Pulmonary artery endothelial cell (primary cell): ENCODE measurements at regions not wholly inside any gene's neighbourhood (a gene's known extent, or its start where the extent isn't known, plus 50 kb on each side); places are given as distances from the start of the nearest gene placed in this dataset.
"Not testable (repeated sequence)": the region's sequence is repeated elsewhere in the genome, so short reads cannot be mapped to it uniquely, and the experiment has no call there.

Experiments
- DNase-seq: peaks from one replicate; pipeline ENCODE4 v3.0.0-alpha.2; 2011; ENCODE audit warnings: low read depth, low spot score

- DNase-seq: no peak
Measured at GRCh38 chr1:54474310-54475251, 68.4 kb upstream of the SSBP3 start.

- no peak for DNase-seq
Measured at GRCh38 chr1:54471588-54471987, 65.4 kb upstream of the SSBP3 start.

- DNase-seq: not testable (repeated sequence)
Measured at GRCh38 chr1:54469444-54469843, 63.2 kb upstream of the SSBP3 start.

GRCh38 chr1:54468288-54469084 is 62.3 kb upstream of the SSBP3 start:
- not testable (repeated sequence) for DNase-seq

- no peak for DNase-seq
Measured at GRCh38 chr1:54465351-54465811, 59.2 kb upstream of the SSBP3 start.

GRCh38 chr1:54464477-54465146 is 58.4 kb upstream of the SSBP3 start:
- no peak for DNase-seq

GRCh38 chr1:54464031-54464476 is 57.9 kb upstream of the SSBP3 start:
- no peak for DNase-seq

GRCh38 chr1:54463259-54464030 is 57.3 kb upstream of the SSBP3 start:
- DNase-seq: no peak

- no peak for DNase-seq
Measured at GRCh38 chr1:54462597-54463258, 56.5 kb upstream of the SSBP3 start.

GRCh38 chr1:54461731-54462596 is 55.8 kb upstream of the SSBP3 start:
- DNase-seq: no peak

GRCh38 chr1:54460861-54461387 is 54.7 kb upstream of the SSBP3 start:
- DNase-seq: no peak

- no peak for DNase-seq
Measured at GRCh38 chr1:54460351-54460750, 54.2 kb upstream of the SSBP3 start.

GRCh38 chr1:54459726-54460191 is 53.6 kb upstream of the SSBP3 start:
- DNase-seq: no peak

- no peak for DNase-seq
Measured at GRCh38 chr1:54459140-54459539, 52.9 kb upstream of the SSBP3 start.

- DNase-seq: no peak
Measured at GRCh38 chr1:54456921-54457529, 50.8 kb upstream of the SSBP3 start.

- no peak for DNase-seq
Measured at GRCh38 chr1:54456361-54456760, 50.2 kb upstream of the SSBP3 start.
